ENCODE measurements at regions not wholly inside any gene's neighbourhood (a gene's known extent, or its start where the extent isn't known, plus 50 kb on each side); places are given as distances from the start of the nearest gene placed in this dataset.

DNA sequence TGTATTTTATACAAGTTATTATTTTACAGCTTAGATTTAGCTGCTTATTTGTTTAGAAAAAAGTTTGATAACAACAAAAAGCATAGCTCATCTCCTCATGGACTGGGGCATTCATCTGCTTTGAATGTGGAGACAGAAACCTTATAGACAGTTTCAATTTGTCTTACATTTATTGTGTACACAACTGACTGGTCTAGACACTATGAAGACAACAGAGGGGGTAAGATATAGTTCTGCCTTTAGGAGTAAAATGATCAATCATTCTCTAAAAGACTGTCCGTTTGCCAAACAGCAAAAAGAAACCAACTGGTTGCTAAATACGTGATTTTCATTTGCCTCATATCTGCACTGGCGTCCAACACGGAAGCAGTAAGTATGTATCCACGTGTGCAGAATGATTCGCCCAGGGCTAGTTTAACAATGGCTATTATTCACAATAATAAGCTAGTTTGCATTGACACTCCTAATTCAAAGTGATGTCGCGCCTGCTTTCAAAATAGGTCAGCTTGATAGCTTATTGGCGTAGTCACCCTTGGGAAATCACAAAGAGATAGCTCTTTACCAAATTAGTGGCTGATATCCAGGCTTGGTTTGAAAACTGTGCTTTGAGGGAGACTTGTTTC is 153.6 kb downstream of the BMP2 start:
- TF ChIP-seq, protein P1, sequence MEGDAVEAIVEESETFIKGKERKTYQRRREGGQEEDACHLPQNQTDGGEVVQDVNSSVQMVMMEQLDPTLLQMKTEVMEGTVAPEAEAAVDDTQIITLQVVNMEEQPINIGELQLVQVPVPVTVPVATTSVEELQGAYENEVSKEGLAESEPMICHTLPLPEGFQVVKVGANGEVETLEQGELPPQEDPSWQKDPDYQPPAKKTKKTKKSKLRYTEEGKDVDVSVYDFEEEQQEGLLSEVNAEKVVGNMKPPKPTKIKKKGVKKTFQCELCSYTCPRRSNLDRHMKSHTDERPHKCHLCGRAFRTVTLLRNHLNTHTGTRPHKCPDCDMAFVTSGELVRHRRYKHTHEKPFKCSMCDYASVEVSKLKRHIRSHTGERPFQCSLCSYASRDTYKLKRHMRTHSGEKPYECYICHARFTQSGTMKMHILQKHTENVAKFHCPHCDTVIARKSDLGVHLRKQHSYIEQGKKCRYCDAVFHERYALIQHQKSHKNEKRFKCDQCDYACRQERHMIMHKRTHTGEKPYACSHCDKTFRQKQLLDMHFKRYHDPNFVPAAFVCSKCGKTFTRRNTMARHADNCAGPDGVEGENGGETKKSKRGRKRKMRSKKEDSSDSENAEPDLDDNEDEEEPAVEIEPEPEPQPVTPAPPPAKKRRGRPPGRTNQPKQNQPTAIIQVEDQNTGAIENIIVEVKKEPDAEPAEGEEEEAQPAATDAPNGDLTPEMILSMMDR (IDR thresholded peaks at IDR 0.05 in 4 of 5, conservative IDR thresholded peaks at IDR 0.05 in 1 of 5), result no peak
- TF ChIP-seq POLR2A (IDR thresholded peaks at IDR 0.05), result no peak
